Liver (tissue), 8 donors: ENCODE measurements at regions not wholly inside any gene's neighbourhood (a gene's known extent, or its start where the extent isn't known, plus 50 kb on each side); places are given as distances from the start of the nearest gene placed in this dataset.

ENCODE experiments used
- DNase-seq: peaks from one replicate; pipeline ENCODE4 v3.0.0-alpha.2; 2017; ENCODE audit warnings: low spot score
- H3K27ac ChIP-seq, 2 donors: one replicate each; pipeline ENCODE4 v1.7.0; 2013; ENCODE audit warnings: inconsistent platforms in 2 of 2, low read length in 2 of 2, control low read depth in 1 of 2, low read depth in 1 of 2, mild to moderate bottlenecking in 1 of 2
- H3K27me3 ChIP-seq, 4 donors: one replicate each; pipeline versions ENCODE4 v1.6.1 to v1.7.0; 2013; ENCODE audit warnings: low read length in 3 of 4, inconsistent platforms in 1 of 4, mild to moderate bottlenecking in 1 of 4, moderate library complexity in 1 of 4; ENCODE audit not compliant: control insufficient read depth in 4 of 4, insufficient read depth in 4 of 4
- H3K36me3 ChIP-seq, 4 donors: one replicate each; pipeline versions ENCODE4 v1.6.1 to v1.7.0; 2013; ENCODE audit warnings: low read length in 3 of 4, mild to moderate bottlenecking in 3 of 4, low read depth in 1 of 4, moderate library complexity in 1 of 4; ENCODE audit not compliant: control insufficient read depth in 4 of 4, insufficient read depth in 3 of 4
- H3K4me1 ChIP-seq, 4 donors: one replicate each; pipeline versions ENCODE4 v1.6.1 to v1.7.0; 2013; ENCODE audit warnings: low read length in 3 of 4, mild to moderate bottlenecking in 3 of 4, moderate library complexity in 1 of 4; ENCODE audit not compliant: control insufficient read depth in 4 of 4, insufficient read depth in 4 of 4
- H3K4me3 ChIP-seq, 3 donors: one replicate each; pipeline versions ENCODE4 v1.6.1 to v1.7.0; 2013; ENCODE audit warnings: low read length in 3 of 3, control low read depth in 1 of 3, low read depth in 1 of 3, mild to moderate bottlenecking in 1 of 3
- H3K9ac ChIP-seq, 2 donors: one replicate each; pipeline ENCODE4 v1.7.0; 2013; ENCODE audit warnings: low read length in 2 of 2, mild to moderate bottlenecking in 2 of 2, moderate library complexity in 2 of 2, control low read depth in 1 of 2, low read depth in 1 of 2
- H3K9me3 ChIP-seq, 4 donors: one replicate each; pipeline versions ENCODE4 v1.6.1 to v1.7.0; 2013; ENCODE audit warnings: low read length in 3 of 4; ENCODE audit not compliant: control insufficient read depth in 4 of 4
- ATF3 ChIP-seq: IDR thresholded peaks from 2 replicates; pipeline ENCODE4 v1.6.1; 2016; ENCODE audit warnings: antibody characterized with exemption
- EGR1 ChIP-seq, 2 donors: IDR thresholded peaks; 2 replicates each; pipeline ENCODE4 v1.6.1; 2016 to 2018; ENCODE audit warnings: antibody characterized with exemption in 2 of 2, low read depth in 2 of 2
- FOXA1 ChIP-seq: IDR thresholded peaks from 2 replicates; pipeline ENCODE4 v1.6.1; 2016; ENCODE audit warnings: antibody characterized with exemption
- FOXA2 ChIP-seq: IDR thresholded peaks from 2 replicates; pipeline ENCODE4 v1.6.1; 2016; ENCODE audit warnings: antibody characterized with exemption
- GABPA ChIP-seq, 2 donors: IDR thresholded peaks in 1 of 2; conservative IDR thresholded peaks in 1 of 2; 2 replicates each; pipeline ENCODE4 v1.6.1; 2016; ENCODE audit warnings: antibody characterized with exemption in 2 of 2, mild to moderate bottlenecking in 1 of 2, moderate library complexity in 1 of 2
- HNF4A ChIP-seq, 2 donors: conservative IDR thresholded peaks; 2 replicates each; pipeline ENCODE4 v1.6.1; 2016; ENCODE audit warnings: antibody characterized with exemption in 2 of 2, mild to moderate bottlenecking in 2 of 2
- JUND ChIP-seq, 2 donors: IDR thresholded peaks; 2 replicates each; pipeline ENCODE4 v1.6.1; 2016; ENCODE audit warnings: antibody characterized with exemption in 2 of 2
- MAX ChIP-seq: IDR thresholded peaks from 2 replicates; pipeline ENCODE4 v1.6.1; 2016; ENCODE audit warnings: antibody characterized with exemption
- NR2F2 ChIP-seq: IDR thresholded peaks from 2 replicates; pipeline ENCODE4 v1.6.1; 2016; ENCODE audit warnings: antibody characterized with exemption
- RAD21 ChIP-seq, 2 donors: IDR thresholded peaks; 2 replicates each; pipeline ENCODE4 v1.6.1; 2016; ENCODE audit warnings: antibody characterized with exemption in 2 of 2, mild to moderate bottlenecking in 2 of 2
- RXRA ChIP-seq, 2 donors: IDR thresholded peaks; 2 replicates each; pipeline ENCODE4 v1.6.1; 2017 to 2018; ENCODE audit warnings: antibody characterized with exemption in 2 of 2, mild to moderate bottlenecking in 1 of 2
- TAF1 ChIP-seq: conservative IDR thresholded peaks from 2 replicates; pipeline ENCODE4 v1.6.1; 2016; ENCODE audit warnings: antibody characterized with exemption, mild to moderate bottlenecking
- YY1 ChIP-seq: IDR thresholded peaks from 2 replicates; pipeline ENCODE4 v1.6.1; 2016; ENCODE audit warnings: antibody characterized with exemption, mild to moderate bottlenecking
- WGBS: extraction: QIAGEN DNeasy Blood & Tissue Kit; methylation state at CpG from one replicate; pipeline ENCODE4 v1.1.7; 2013; 5-methylcytosine and 5-hydroxymethylcytosine counted together
- TF ChIP-seq, protein P1 (sequence below): IDR thresholded peaks from 2 replicates; pipeline ENCODE4 v1.6.1; 2016; ENCODE audit warnings: antibody characterized with exemption
- TF ChIP-seq, protein P2 (sequence below): IDR thresholded peaks from 2 replicates; pipeline ENCODE4 v1.6.1; 2016; ENCODE audit warnings: antibody characterized with exemption, mild to moderate bottlenecking
- TF ChIP-seq, protein P3 (sequence below): fragments of 150-350 bp; IDR thresholded peaks from 2 replicates; pipeline ENCODE4 v1.5.1; 2017; ENCODE audit warnings: improper control_type of control experiment, low read depth, low read length; ENCODE audit not compliant: missing input control
- donor health status: healthy.
- donor health status: healthy.
- donor health status: healthy.
- donor health status: healthy.
- donor health status: healthy.

- 72% methylated on average over 1 of the region's 1 CpG for WGBS
- H3K9ac ChIP-seq = no peak overlapping the region
- H3K4me3 ChIP-seq = no peak overlapping the region
- no peak overlapping the region for H3K27ac ChIP-seq
- no peaks in the 10 kb centered on the region for H3K9me3 ChIP-seq
- DNase-seq = no peak
- no peaks in the 10 kb centered on the region for H3K4me1 ChIP-seq
- H3K36me3 ChIP-seq = no peaks in the 10 kb centered on the region
- no peaks in the 10 kb centered on the region for H3K27me3 ChIP-seq
- TF ChIP-seq HNF4A (conservative IDR thresholded peaks at IDR 0.05) = no peak
Observed at GRCh38 chr11:23138761-23139160, 278.5 kb upstream of the CCDC179 start.

GRCh38 chr11:23143022-23143421, 282.7 kb upstream of the CCDC179 start:
- 65% methylated on average over 2 of the region's 2 CpGs for WGBS
- Histone ChIP-seq H3K9ac (no peak overlapping the region), H3K36me3 (no peaks in the 10 kb centered on the region), H3K27ac (no peak overlapping the region), H3K4me1 (no peaks in the 10 kb centered on the region), H3K27me3 (no peaks in the 10 kb centered on the region), H3K4me3 (no peak overlapping the region), H3K9me3 (no peaks in the 10 kb centered on the region)
- no peak for TF ChIP-seq TAF1
- TF ChIP-seq FOXA2 = no peak
- no peak for TF ChIP-seq JUND (IDR thresholded peaks at IDR 0.05)
- no peak for TF ChIP-seq FOXA1
- DNase-seq = no peak

- H3K4me1 ChIP-seq = no peaks in the 10 kb centered on the region
- H3K9me3 ChIP-seq = no peaks in the 10 kb centered on the region
- TF ChIP-seq EGR1 (IDR thresholded peaks at IDR 0.05; ENCODE audit: low read depth in 2 of 2) = no peak
- TF ChIP-seq RAD21 (IDR thresholded peaks at IDR 0.05) = no peak
- no peak for TF ChIP-seq YY1
- no peak for TF ChIP-seq ATF3
- TF ChIP-seq, protein P1, sequence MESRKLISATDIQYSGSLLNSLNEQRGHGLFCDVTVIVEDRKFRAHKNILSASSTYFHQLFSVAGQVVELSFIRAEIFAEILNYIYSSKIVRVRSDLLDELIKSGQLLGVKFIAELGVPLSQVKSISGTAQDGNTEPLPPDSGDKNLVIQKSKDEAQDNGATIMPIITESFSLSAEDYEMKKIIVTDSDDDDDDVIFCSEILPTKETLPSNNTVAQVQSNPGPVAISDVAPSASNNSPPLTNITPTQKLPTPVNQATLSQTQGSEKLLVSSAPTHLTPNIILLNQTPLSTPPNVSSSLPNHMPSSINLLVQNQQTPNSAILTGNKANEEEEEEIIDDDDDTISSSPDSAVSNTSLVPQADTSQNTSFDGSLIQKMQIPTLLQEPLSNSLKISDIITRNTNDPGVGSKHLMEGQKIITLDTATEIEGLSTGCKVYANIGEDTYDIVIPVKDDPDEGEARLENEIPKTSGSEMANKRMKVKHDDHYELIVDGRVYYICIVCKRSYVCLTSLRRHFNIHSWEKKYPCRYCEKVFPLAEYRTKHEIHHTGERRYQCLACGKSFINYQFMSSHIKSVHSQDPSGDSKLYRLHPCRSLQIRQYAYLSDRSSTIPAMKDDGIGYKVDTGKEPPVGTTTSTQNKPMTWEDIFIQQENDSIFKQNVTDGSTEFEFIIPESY = no peak
- TF ChIP-seq, protein P2, sequence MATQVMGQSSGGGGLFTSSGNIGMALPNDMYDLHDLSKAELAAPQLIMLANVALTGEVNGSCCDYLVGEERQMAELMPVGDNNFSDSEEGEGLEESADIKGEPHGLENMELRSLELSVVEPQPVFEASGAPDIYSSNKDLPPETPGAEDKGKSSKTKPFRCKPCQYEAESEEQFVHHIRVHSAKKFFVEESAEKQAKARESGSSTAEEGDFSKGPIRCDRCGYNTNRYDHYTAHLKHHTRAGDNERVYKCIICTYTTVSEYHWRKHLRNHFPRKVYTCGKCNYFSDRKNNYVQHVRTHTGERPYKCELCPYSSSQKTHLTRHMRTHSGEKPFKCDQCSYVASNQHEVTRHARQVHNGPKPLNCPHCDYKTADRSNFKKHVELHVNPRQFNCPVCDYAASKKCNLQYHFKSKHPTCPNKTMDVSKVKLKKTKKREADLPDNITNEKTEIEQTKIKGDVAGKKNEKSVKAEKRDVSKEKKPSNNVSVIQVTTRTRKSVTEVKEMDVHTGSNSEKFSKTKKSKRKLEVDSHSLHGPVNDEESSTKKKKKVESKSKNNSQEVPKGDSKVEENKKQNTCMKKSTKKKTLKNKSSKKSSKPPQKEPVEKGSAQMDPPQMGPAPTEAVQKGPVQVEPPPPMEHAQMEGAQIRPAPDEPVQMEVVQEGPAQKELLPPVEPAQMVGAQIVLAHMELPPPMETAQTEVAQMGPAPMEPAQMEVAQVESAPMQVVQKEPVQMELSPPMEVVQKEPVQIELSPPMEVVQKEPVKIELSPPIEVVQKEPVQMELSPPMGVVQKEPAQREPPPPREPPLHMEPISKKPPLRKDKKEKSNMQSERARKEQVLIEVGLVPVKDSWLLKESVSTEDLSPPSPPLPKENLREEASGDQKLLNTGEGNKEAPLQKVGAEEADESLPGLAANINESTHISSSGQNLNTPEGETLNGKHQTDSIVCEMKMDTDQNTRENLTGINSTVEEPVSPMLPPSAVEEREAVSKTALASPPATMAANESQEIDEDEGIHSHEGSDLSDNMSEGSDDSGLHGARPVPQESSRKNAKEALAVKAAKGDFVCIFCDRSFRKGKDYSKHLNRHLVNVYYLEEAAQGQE = no peak
- TF ChIP-seq NR2F2 = no peak
- TF ChIP-seq, protein P3, sequence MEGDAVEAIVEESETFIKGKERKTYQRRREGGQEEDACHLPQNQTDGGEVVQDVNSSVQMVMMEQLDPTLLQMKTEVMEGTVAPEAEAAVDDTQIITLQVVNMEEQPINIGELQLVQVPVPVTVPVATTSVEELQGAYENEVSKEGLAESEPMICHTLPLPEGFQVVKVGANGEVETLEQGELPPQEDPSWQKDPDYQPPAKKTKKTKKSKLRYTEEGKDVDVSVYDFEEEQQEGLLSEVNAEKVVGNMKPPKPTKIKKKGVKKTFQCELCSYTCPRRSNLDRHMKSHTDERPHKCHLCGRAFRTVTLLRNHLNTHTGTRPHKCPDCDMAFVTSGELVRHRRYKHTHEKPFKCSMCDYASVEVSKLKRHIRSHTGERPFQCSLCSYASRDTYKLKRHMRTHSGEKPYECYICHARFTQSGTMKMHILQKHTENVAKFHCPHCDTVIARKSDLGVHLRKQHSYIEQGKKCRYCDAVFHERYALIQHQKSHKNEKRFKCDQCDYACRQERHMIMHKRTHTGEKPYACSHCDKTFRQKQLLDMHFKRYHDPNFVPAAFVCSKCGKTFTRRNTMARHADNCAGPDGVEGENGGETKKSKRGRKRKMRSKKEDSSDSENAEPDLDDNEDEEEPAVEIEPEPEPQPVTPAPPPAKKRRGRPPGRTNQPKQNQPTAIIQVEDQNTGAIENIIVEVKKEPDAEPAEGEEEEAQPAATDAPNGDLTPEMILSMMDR = no peak
- TF ChIP-seq JUND (IDR thresholded peaks at IDR 0.05) = no peak
- TF ChIP-seq FOXA2 = no peak
- no peak for TF ChIP-seq RXRA (IDR thresholded peaks at IDR 0.05)
- no peak for TF ChIP-seq GABPA (IDR thresholded peaks at IDR 0.05 in 1 of 2, conservative IDR thresholded peaks at IDR 0.05 in 1 of 2)
- no peak for TF ChIP-seq MAX
- TF ChIP-seq FOXA1 = no peak
- no peak for TF ChIP-seq TAF1
- no peak overlapping the region for H3K9ac ChIP-seq
- WGBS = 90% methylated on average over 2 of the region's 2 CpGs
- no peak overlapping the region for H3K4me3 ChIP-seq
- no peak for DNase-seq
- H3K36me3 ChIP-seq = no peaks in the 10 kb centered on the region
- H3K27ac ChIP-seq = no peak overlapping the region
- no peaks in the 10 kb centered on the region for H3K27me3 ChIP-seq
Observed at GRCh38 chr11:23151819-23152218, 291.5 kb upstream of the CCDC179 start.
